ENCODE measurements at regions not wholly inside any gene's neighbourhood (a gene's known extent, or its start where the extent isn't known, plus 50 kb on each side); places are given as distances from the start of the nearest gene placed in this dataset.

- H3K4me3 ChIP-seq (ENCODE audit: low read length in 2 of 2) = no peak overlapping the region
- H3K36me3 ChIP-seq (ENCODE audit: control insufficient read depth in 2 of 2, insufficient read depth in 2 of 2, low read length in 2 of 2) = no peaks in the 10 kb centered on the region
- no peaks in the 10 kb centered on the region for H3K4me1 ChIP-seq (ENCODE audit: control insufficient read depth in 2 of 2, insufficient read depth in 2 of 2, low read length in 2 of 2)
- H3K9ac ChIP-seq (ENCODE audit: low read depth in 1 of 2, low read length in 2 of 2) = no peak overlapping the region
- no peaks in the 10 kb centered on the region for H3K9me3 ChIP-seq (ENCODE audit: control insufficient read depth in 2 of 2, low read length in 2 of 2)
- no peak overlapping the region for H3K27ac ChIP-seq (ENCODE audit: low read depth in 2 of 2, low read length in 2 of 2)
- no peaks in the 10 kb centered on the region for H3K27me3 ChIP-seq (ENCODE audit: control insufficient read depth in 2 of 2, insufficient read depth in 2 of 2, low read length in 2 of 2)
Observed at GRCh38 chr1:4323309-4323708, 331.1 kb upstream of the AJAP1 start.

GRCh38 chr1:4324525-4324924 is 329.9 kb upstream of the AJAP1 start:
- Histone ChIP-seq H3K4me3 (ENCODE audit: low read length in 2 of 2) (no peak overlapping the region), H3K27me3 (ENCODE audit: control insufficient read depth in 2 of 2, insufficient read depth in 2 of 2, low read length in 2 of 2) (no peaks in the 10 kb centered on the region), H3K36me3 (ENCODE audit: control insufficient read depth in 2 of 2, insufficient read depth in 2 of 2, low read length in 2 of 2) (no peaks in the 10 kb centered on the region), H3K9ac (ENCODE audit: low read depth in 1 of 2, low read length in 2 of 2) (no peak overlapping the region), H3K9me3 (ENCODE audit: control insufficient read depth in 2 of 2, low read length in 2 of 2) (no peaks in the 10 kb centered on the region), H3K4me1 (ENCODE audit: control insufficient read depth in 2 of 2, insufficient read depth in 2 of 2, low read length in 2 of 2) (no peaks in the 10 kb centered on the region), H3K27ac (ENCODE audit: low read depth in 2 of 2, low read length in 2 of 2) (no peak overlapping the region)

DNA sequence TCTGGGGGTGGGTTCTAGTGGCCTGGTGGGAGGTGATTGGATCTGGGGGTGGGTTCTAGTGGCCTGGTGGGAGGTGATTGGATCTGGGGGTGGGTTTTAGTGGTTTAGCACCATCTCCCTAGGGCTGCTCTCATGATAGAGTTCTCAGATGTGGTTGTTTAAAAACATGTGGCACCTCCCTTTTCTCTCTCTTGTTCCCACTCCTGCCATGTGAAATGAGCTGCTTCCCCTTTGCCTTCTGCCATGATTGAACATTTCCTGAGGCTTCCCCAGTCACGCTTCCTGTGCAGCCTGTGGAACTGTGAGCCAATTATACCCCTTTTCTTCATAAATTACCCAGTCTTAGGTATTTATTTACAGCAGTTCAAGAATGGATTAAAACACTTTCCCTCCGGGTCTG is 327.3 kb upstream of the AJAP1 start:
- H3K27me3 ChIP-seq (ENCODE audit: control insufficient read depth in 2 of 2, insufficient read depth in 2 of 2, low read length in 2 of 2) = no peaks in the 10 kb centered on the region
- no peaks in the 10 kb centered on the region for H3K9me3 ChIP-seq (ENCODE audit: control insufficient read depth in 2 of 2, low read length in 2 of 2)
- no peaks in the 10 kb centered on the region for H3K4me1 ChIP-seq (ENCODE audit: control insufficient read depth in 2 of 2, insufficient read depth in 2 of 2, low read length in 2 of 2)
- H3K36me3 ChIP-seq (ENCODE audit: control insufficient read depth in 2 of 2, insufficient read depth in 2 of 2, low read length in 2 of 2) = no peaks in the 10 kb centered on the region
- H3K9ac ChIP-seq (ENCODE audit: low read depth in 1 of 2, low read length in 2 of 2) = no peak overlapping the region
- no peak overlapping the region for H3K27ac ChIP-seq (ENCODE audit: low read depth in 2 of 2, low read length in 2 of 2)
- H3K4me3 ChIP-seq (ENCODE audit: low read length in 2 of 2) = no peak overlapping the region

DNA sequence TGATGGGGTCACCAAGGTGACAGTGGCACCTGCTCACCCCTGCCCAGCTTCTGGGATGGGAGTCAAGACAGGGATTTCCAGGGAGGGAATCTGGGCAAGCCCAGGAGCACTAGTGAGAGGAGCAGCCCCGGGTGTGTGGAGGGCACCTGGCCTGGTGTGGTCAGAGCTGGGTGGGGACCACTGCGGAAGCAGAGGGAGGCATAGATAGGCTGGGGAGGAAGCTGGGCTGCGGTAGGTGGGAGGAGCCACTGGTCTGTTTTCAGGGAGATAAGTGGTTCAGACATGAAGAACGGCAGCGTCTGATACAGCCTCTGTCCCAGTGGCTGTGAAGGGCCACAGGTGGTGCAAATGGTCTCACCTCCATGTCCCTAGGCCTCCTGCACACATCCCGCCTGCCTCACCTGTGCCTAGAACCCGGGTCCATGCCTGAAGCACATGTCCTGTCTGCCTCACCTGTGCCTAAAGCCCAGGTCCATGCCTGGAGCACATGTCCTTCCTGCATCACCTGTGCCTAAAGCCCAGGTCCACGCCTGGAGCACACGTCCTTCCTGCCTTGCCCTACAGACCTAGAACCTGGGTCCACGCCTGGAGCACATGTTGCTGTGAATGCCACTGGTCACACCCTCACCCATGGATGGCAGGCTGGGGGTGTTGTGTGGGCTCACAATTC is 325.9 kb upstream of the AJAP1 start:
- H3K36me3 ChIP-seq (ENCODE audit: control insufficient read depth in 2 of 2, insufficient read depth in 2 of 2, low read length in 2 of 2) = no peaks in the 10 kb centered on the region
- no peak overlapping the region for H3K9ac ChIP-seq (ENCODE audit: low read depth in 1 of 2, low read length in 2 of 2)
- no peaks in the 10 kb centered on the region for H3K9me3 ChIP-seq (ENCODE audit: control insufficient read depth in 2 of 2, low read length in 2 of 2)
- H3K4me1 ChIP-seq (ENCODE audit: control insufficient read depth in 2 of 2, insufficient read depth in 2 of 2, low read length in 2 of 2) = no peaks in the 10 kb centered on the region
- no peak overlapping the region for H3K27ac ChIP-seq (ENCODE audit: low read depth in 2 of 2, low read length in 2 of 2)
- no peaks in the 10 kb centered on the region for H3K27me3 ChIP-seq (ENCODE audit: control insufficient read depth in 2 of 2, insufficient read depth in 2 of 2, low read length in 2 of 2)
- H3K4me3 ChIP-seq (ENCODE audit: low read length in 2 of 2) = no peak overlapping the region

GRCh38 chr1:4330805-4331766 is 323.3 kb upstream of the AJAP1 start:
- Histone ChIP-seq H3K4me3 (ENCODE audit: low read length in 2 of 2) (no peak overlapping the region), H3K27me3 (ENCODE audit: control insufficient read depth in 2 of 2, insufficient read depth in 2 of 2, low read length in 2 of 2) (no peaks in the 10 kb centered on the region), H3K9ac (ENCODE audit: low read depth in 1 of 2, low read length in 2 of 2) (no peak overlapping the region), H3K4me1 (ENCODE audit: control insufficient read depth in 2 of 2, insufficient read depth in 2 of 2, low read length in 2 of 2) (no peaks in the 10 kb centered on the region), H3K9me3 (ENCODE audit: control insufficient read depth in 2 of 2, low read length in 2 of 2) (no peaks in the 10 kb centered on the region), H3K27ac (ENCODE audit: low read depth in 2 of 2, low read length in 2 of 2) (no peak overlapping the region), H3K36me3 (ENCODE audit: control insufficient read depth in 2 of 2, insufficient read depth in 2 of 2, low read length in 2 of 2) (no peaks in the 10 kb centered on the region)

- Histone ChIP-seq H3K9me3 (ENCODE audit: control insufficient read depth in 2 of 2, low read length in 2 of 2) (no peaks in the 10 kb centered on the region), H3K27me3 (ENCODE audit: control insufficient read depth in 2 of 2, insufficient read depth in 2 of 2, low read length in 2 of 2) (no peaks in the 10 kb centered on the region), H3K36me3 (ENCODE audit: control insufficient read depth in 2 of 2, insufficient read depth in 2 of 2, low read length in 2 of 2) (no peaks in the 10 kb centered on the region), H3K27ac (ENCODE audit: low read depth in 2 of 2, low read length in 2 of 2) (no peak overlapping the region), H3K4me1 (ENCODE audit: control insufficient read depth in 2 of 2, insufficient read depth in 2 of 2, low read length in 2 of 2) (no peaks in the 10 kb centered on the region), H3K4me3 (ENCODE audit: low read length in 2 of 2) (no peak overlapping the region), H3K9ac (ENCODE audit: low read depth in 1 of 2, low read length in 2 of 2) (no peak overlapping the region)
Observed at GRCh38 chr1:4331767-4332163, 322.6 kb upstream of the AJAP1 start.

GRCh38 chr1:4336507-4336906 is 317.9 kb upstream of the AJAP1 start:
- Histone ChIP-seq H3K4me1 (ENCODE audit: control insufficient read depth in 2 of 2, insufficient read depth in 2 of 2, low read length in 2 of 2) (no peaks in the 10 kb centered on the region), H3K27me3 (ENCODE audit: control insufficient read depth in 2 of 2, insufficient read depth in 2 of 2, low read length in 2 of 2) (no peaks in the 10 kb centered on the region), H3K27ac (ENCODE audit: low read depth in 2 of 2, low read length in 2 of 2) (no peak overlapping the region), H3K9ac (ENCODE audit: low read depth in 1 of 2, low read length in 2 of 2) (no peak overlapping the region), H3K36me3 (ENCODE audit: control insufficient read depth in 2 of 2, insufficient read depth in 2 of 2, low read length in 2 of 2) (no peaks in the 10 kb centered on the region), H3K4me3 (ENCODE audit: low read length in 2 of 2) (no peak overlapping the region), H3K9me3 (ENCODE audit: control insufficient read depth in 2 of 2, low read length in 2 of 2) (no peaks in the 10 kb centered on the region)

GRCh38 chr1:4341421-4341820 is 313.0 kb upstream of the AJAP1 start:
- no peak overlapping the region for H3K4me3 ChIP-seq (ENCODE audit: low read length in 2 of 2)
- H3K9me3 ChIP-seq (ENCODE audit: control insufficient read depth in 2 of 2, low read length in 2 of 2) = no peaks in the 10 kb centered on the region
- H3K36me3 ChIP-seq (ENCODE audit: control insufficient read depth in 2 of 2, insufficient read depth in 2 of 2, low read length in 2 of 2) = no peaks in the 10 kb centered on the region
- H3K27me3 ChIP-seq (ENCODE audit: control insufficient read depth in 2 of 2, insufficient read depth in 2 of 2, low read length in 2 of 2) = no peaks in the 10 kb centered on the region
- no peaks in the 10 kb centered on the region for H3K4me1 ChIP-seq (ENCODE audit: control insufficient read depth in 2 of 2, insufficient read depth in 2 of 2, low read length in 2 of 2)
- no peak overlapping the region for H3K27ac ChIP-seq (ENCODE audit: low read depth in 2 of 2, low read length in 2 of 2)
- no peak overlapping the region for H3K9ac ChIP-seq (ENCODE audit: low read depth in 1 of 2, low read length in 2 of 2)

GRCh38 chr1:4344065-4344732 is 310.2 kb upstream of the AJAP1 start:
- no peaks in the 10 kb centered on the region for H3K9me3 ChIP-seq (ENCODE audit: control insufficient read depth in 2 of 2, low read length in 2 of 2)
- no peaks in the 10 kb centered on the region for H3K36me3 ChIP-seq (ENCODE audit: control insufficient read depth in 2 of 2, insufficient read depth in 2 of 2, low read length in 2 of 2)
- H3K27me3 ChIP-seq (ENCODE audit: control insufficient read depth in 2 of 2, insufficient read depth in 2 of 2, low read length in 2 of 2) = no peaks in the 10 kb centered on the region
- H3K9ac ChIP-seq (ENCODE audit: low read depth in 1 of 2, low read length in 2 of 2) = no peak overlapping the region
- H3K4me1 ChIP-seq (ENCODE audit: control insufficient read depth in 2 of 2, insufficient read depth in 2 of 2, low read length in 2 of 2) = no peaks in the 10 kb centered on the region
- H3K4me3 ChIP-seq (ENCODE audit: low read length in 2 of 2) = no peak overlapping the region
- no peak overlapping the region for H3K27ac ChIP-seq (ENCODE audit: low read depth in 2 of 2, low read length in 2 of 2)

DNA sequence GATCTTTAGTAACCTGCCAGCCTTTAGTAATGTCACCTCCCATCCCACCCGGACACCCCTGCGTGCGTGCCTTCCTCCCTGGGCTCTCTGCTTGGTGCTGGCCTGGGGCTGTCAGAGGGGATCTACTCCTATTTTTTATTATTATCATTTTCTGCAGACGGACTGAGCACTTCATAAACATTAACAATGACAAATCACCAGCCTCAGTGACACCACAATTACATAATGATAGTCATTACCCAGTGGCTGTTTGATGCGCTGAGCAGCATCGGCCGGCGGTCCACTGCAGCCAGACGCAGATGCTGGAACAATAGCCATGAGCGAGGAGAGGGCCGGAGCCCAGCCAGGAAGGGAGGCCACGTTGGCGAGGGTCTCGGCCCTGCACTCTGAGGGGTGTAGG is 309.3 kb upstream of the AJAP1 start:
- Histone ChIP-seq H3K36me3 (ENCODE audit: control insufficient read depth in 2 of 2, insufficient read depth in 2 of 2, low read length in 2 of 2) (no peaks in the 10 kb centered on the region), H3K9ac (ENCODE audit: low read depth in 1 of 2, low read length in 2 of 2) (no peak overlapping the region), H3K4me3 (ENCODE audit: low read length in 2 of 2) (no peak overlapping the region), H3K27me3 (ENCODE audit: control insufficient read depth in 2 of 2, insufficient read depth in 2 of 2, low read length in 2 of 2) (no peaks in the 10 kb centered on the region), H3K4me1 (ENCODE audit: control insufficient read depth in 2 of 2, insufficient read depth in 2 of 2, low read length in 2 of 2) (no peaks in the 10 kb centered on the region), H3K27ac (ENCODE audit: low read depth in 2 of 2, low read length in 2 of 2) (no peak overlapping the region), H3K9me3 (ENCODE audit: control insufficient read depth in 2 of 2, low read length in 2 of 2) (no peaks in the 10 kb centered on the region)
